ENCODE measurements at regions not wholly inside any gene's neighbourhood (a gene's known extent, or its start where the extent isn't known, plus 50 kb on each side); places are given as distances from the start of the nearest gene placed in this dataset.

GRCh38 chr1:234729561-234730474 is 119.8 kb upstream of the IRF2BP2 start:
- DNase-seq, result peak in 2 of 4 experiments; percentile 53 to 56

DNA sequence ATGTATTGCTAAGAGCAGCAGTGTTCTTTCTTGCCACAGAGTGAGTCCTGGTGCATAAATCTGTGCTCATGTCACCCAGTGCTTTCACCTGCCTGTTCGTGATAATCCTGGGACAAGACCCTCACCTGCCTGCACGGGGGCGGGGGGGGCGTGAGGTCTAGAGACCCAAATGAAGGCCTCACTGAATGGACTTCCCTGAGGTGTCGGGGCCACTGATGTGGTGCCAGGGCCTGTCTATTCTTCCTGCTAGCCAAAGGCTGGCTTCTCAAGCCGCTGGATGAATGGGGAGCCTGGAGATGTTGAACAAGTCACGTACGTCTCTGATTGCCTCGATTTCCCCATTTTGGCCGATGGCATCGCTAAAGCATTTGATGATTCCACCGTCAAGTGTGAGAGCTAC is 118.8 kb upstream of the IRF2BP2 start:
- no peak for DNase-seq

GRCh38 chr1:234727018-234727940 is 117.3 kb upstream of the IRF2BP2 start:
- peak in 3 of 4 experiments; percentile 29 to 58 (median 51) for DNase-seq

- no peak for DNase-seq
These were observed 116.5 kb upstream of the IRF2BP2 start for GRCh38 chr1:234726359-234726943.

DNA sequence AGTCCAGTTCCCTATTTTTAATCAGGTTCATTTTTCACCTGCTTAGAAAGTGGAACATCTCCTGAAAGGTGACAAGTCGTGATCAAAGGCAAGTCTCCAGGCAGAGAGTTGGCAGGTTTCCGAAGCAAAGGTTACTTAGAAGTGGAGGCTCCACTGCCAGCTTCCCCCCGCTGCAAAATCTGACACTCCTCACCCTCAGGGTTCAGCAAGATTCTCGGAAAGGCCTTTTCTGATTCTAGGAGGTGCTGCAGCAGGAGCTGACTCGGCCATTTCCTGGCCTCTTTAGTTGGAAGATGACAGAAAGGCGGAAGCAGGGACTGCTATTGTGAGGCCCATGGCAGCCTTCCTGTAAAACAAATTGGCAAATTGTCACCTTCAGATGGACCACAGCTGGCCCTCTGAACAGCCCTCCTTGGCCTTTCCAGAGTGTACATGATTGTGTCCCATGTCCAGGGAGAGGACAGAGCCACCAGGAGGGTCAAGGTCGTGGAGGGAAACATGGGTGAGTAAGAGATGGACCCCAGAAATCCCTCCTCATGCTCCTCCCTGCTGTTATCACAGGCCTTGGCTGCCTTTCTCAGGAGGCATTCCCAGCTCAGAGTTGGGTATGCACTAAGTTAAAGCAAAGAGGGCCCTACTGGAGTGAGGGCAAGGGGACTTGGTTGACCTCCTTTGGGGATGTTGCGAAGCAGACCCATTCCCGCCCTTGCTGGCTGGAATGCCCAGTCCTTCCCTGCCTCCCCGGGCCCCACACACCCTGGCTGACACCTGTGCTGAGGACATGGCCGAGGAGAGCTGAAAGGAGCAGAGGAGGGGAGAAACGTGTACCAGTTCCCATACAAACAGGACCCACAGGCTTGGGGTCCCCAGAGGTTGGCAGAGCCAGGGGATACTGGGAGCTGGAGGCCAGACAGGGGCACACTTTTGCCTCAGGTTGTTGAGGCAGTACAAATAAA is 115.5 kb upstream of the IRF2BP2 start:
- DNase-seq, result peak; percentile 54 to 75 (median 70)

DNA sequence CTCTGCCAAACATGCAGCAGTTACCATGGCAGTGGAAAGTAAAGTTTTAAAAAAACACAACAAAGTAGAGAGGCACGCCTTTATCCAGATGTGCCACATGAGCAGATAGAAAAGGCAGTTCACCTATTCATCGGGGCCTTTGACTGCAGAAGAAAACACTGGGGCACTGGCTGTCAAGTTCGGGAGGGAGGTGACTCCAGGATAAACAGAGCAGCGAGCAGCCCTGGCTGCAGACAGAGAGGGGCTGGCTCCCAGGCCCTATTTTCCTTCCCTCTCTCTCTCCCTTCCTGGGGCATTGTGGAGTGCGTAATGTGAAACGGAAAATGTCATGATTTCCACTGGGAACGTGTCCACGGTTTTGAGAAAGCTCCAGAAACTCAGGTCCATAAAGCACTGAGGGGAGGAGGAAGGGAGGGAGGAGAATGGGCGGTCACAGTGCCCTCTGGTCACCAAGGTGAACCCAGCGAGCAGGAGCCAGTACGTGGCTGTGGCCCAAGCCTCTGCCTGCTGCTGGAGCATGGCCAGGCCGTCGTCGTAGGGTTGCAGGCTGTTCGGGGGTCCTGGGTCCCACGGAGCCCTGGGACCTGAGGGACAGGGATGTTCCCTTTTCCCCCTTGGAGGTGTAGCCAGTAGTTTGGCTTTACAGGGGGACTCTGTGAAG is 114.7 kb upstream of the IRF2BP2 start:
- DNase-seq, result peak in 1 of 4 experiments; percentile 54

GRCh38 chr1:234722904-234723720 is 113.1 kb upstream of the IRF2BP2 start:
- DNase-seq, result peak; percentile 73 to 88 (median 78)

DNA sequence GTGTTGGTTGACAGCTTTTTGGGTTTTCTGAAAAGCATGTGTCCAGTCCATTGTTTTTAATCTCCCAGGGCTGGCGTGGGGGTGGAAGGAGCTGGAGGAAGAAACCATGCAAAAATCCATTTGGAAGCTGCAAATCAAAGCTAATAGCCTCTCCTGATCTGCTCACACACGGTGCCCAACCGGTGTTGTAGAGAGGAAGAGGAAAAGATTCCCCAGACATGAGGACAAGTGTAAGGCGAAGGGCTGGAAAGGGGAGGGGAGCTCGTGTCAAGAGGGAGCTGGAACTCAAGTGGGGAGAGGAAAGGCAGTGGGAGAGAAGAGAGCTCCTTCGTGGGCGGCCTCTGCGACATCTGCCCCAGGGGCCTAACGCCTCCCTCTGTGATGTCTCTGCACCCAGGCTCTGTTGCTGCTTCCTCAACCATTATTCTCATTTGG is 112.3 kb upstream of the IRF2BP2 start:
- peak in 3 of 4 experiments; percentile 58 to 75 (median 62) for DNase-seq

DNA sequence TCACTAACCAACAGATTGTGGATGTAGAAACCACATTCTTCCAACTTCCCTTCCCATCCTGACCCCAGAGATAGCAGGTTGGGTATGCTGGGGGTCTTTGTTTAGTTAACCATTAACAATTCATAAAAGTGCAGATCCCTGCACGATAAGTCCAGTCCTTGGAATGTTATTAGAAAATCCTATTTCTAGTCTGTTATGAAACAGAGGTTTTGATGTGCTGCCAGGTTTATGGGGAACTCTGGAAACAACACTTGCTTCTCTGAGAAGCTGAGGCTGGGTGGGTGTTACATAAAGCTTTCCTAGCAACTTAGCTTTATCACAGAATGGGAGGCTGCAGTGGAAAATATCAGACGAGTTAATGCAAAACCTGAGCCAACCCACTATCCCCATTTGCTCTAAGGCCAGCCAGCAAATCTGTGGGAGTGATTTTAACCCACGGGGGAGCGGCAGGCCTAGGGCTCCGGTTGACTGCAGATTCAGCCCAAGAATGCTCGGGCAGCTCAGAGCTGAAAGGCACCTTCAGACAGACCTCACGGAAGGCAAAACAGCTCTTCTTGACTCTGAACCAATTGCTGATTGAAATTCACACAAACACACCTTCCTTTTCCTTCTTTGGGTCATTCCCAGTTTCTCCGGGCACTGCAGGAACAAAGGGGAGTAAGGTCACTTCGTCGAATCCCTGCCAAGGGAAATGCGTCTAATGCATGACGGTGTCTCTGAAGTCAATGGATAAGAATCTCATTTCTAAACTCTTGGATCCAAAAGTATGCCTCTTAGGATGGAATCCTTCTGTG is 111.7 kb upstream of the IRF2BP2 start:
- peak; percentile 54 to 69 (median 62) for DNase-seq

DNA sequence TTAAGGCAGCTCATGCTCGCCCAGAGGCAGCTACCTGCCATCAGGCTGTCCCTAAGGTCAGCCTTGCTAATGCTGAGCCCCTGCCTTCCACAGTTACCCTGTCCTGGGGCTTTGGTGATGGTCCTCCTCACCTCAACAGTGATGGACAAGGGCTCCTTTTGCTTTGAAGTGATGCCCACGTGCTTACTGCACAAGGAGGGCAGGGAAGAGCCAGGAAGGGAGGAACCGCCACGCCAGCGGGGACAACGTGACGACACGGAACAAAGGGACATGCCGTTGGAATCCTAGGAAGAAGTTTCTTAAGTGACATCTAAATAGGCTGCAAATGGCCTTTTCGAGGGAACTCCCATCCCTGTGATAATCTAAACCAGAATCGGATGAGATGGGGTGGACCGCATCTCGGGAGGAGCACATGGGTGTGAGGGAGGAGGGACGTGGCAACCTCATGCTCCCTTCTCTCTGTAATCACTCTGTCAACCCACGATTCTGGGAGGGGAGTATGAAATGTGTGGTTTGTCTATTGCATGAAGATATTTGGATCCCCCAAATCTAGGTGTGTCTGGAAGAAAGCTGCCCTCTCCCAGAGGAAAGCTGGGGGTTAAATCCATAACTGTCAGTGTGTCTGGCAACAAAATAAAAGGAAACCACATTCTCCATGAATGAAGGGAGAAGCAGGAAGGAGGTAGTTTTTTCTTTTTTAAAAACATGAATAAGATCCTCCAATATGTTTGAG is 110.9 kb upstream of the IRF2BP2 start:
- DNase-seq, result no peak

DNA sequence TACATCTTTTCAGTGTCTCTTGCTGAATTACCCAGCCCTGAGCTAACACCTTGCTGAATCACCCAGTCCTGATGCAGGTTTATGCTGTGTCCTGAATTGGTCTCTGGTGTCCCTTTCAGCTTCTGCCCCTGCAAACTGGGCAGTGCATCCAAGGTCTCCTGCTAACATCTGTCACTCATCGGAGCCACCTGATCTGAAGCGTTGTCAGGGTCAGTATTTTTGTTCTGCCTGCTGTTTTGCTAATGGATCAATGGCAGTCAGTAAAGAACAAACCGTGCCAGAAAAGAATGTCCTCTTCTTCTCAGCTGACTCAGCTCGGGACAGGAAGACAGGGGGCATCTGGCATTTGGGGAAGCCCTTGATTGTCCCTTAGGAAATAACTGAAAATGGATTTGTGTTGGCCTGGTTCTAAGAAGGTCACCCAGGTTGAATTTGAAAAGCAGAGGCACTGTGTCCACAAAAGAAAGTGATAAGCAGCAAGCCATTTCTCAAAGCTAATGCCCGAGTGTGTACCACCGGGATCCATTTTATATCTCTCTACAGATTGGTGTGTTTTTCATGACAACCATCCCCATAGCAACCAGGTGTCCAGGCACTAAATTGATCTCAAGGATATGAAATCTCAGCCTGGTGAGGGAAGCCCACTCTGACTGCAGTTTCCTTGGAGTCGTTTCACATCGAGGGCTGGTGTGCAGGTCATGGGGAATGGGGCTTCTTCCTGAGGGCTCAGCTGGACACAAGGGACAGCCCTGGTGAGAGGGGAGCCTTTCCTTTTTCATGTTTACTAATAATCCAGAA is 109.7 kb upstream of the IRF2BP2 start:
- DNase-seq, result peak in 3 of 4 experiments; percentile 21 to 34 (median 33)

DNA sequence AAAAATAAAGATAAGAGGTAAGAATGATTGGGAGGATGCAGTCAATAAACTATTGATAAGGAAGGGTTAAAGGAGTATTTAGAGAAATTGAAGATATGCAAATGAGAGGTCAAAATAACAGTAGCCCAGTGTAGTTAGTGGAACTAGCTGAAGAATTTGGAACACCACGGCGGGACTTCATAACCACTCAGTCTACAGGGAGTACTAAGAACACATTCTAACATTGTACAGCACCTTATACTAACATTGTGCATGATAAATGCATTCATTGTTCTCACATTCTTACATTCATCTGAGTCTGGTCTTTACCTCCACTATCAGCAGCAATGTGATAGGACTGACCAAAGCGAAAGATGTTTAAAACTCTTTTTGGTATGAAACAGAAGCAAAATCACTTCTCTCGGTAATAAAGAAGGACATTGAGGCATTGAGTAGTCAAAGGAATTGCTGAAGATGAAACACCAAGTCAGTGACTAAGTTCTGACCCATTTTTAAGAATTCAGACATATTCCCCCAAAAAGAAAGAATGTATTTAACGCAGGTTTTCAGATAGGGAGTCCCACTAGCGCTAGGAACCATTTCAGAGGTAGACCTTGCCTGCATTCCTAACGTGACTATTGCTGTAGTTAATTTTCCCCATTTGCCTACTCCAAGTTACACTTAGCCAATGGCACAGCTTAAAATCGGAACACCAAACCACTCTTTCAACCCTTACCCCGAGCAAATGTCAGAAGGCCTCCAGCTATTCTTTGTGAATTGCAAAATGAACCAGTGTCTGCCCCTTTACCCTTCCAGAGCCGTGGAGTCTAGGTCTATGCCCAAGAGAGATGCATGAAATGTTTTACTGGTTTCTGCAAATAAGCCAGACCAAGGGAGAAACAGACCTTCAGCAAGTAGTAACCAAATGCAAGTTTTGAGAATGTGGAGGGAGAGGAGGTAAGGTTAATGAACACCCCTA is 108.8 kb upstream of the IRF2BP2 start:
- no peak for DNase-seq

DNA sequence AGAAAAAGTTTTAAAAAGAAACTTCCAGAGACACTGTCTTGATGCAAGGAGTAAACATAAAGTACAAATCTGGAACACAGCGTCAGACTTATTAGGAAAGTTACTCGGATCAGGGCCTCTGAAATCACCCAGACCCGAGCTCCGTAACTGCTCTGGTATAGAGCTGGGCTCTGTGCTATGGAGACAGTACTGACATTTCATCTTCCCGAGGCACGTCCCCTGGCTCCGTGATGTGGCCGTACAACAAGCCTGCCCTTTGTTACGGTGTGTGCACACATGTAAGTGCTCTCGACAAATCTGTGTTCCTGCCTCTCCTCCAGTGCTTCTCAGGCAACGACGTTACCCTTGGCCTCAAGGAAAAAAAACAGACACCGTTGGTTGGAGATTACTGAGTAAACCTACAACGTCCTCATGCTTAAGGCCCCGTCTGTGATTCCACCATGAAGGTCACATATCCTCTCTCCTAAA is 107.0 kb upstream of the IRF2BP2 start:
- no peak for DNase-seq

DNA sequence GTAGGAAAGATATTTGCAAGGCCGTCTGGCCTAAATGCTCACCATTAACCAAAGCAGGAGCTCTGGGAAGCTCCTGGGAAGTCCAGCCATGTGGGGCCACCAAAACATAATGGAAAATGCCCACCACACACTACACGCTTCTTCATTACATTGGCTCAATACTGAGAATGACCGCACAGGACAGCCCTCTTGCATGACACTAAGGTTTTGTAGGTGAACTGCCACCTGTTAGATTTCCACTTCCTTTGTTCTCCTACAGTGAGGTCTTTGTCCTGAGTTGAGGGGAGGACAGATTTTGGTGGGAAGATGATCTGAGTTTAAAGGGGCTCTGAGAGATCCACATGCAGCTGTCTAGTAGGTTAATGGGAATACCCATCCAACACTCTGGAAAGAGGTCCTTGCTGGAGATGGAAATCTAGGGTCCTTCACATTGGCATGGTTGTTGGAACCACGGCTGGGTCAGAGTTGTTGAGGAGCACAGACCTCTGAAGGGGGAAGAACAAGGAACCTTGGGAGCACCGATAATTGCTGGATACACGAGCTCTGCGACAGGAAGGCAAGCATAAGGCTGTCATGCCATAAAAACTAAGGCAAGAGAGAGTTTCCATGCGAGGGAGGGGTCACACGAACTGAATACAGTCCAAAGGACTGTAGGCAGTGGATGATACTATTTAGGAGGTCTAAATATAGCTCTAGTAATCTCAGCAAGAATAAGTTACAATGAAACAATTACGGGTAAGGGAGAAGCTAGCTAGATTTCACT is 105.5 kb upstream of the IRF2BP2 start:
- no peak for DNase-seq

DNA sequence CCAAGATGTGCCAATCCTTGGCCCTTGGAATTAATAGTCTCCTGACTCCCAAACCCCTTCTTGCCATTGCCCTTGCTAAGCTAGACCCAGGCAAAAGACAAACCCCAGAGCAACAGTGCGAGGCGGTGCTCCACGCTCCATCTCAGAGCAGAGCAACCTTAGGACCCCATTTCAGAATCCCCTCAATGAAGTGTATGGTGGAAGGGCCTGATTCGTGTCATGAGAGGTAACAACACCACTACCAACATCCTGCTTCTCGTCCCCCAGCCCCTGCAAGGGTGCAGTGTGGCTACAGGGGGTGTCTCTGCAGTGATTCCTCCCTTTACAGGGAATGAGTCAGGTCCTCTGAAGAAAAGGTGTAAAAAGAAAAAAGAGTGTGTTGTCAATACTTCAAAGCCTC is 103.9 kb upstream of the IRF2BP2 start:
- DNase-seq, result no peak

Data from suppressor macrophage (primary cell).